Osteoblast (primary cell): ENCODE measurements at regions not wholly inside any gene's neighbourhood (a gene's known extent, or its start where the extent isn't known, plus 50 kb on each side); places are given as distances from the start of the nearest gene placed in this dataset.

ENCODE experiments used
- DNase-seq: peaks from one replicate; pipeline ENCODE4 v3.0.0; 2011; ENCODE audit warnings: low spot score, mixed read lengths; ENCODE audit not compliant: insufficient read length; ENCODE audit errors: missing footprints
- H2AFZ ChIP-seq: 2 replicates; pipeline ENCODE4 v1.6.0; 2011; ENCODE audit warnings: mild to moderate bottlenecking, low read length
- H3K27ac ChIP-seq: 2 replicates; pipeline ENCODE4 v1.5.1; 2011; ENCODE audit warnings: mild to moderate bottlenecking, low read depth, low read length, moderate library complexity
- H3K27me3 ChIP-seq: 2 replicates; pipeline ENCODE4 v1.6.0; 2012; ENCODE audit warnings: mild to moderate bottlenecking, control low read depth, inconsistent platforms, low read length, moderate library complexity; ENCODE audit not compliant: insufficient read depth
- H3K36me3 ChIP-seq: 2 replicates; pipeline ENCODE4 v1.5.1; 2011; ENCODE audit warnings: mild to moderate bottlenecking, low read length, control low read depth, moderate library complexity; ENCODE audit not compliant: insufficient read depth
- H3K4me1 ChIP-seq: 2 replicates; pipeline ENCODE4 v1.5.1; 2011; ENCODE audit warnings: mild to moderate bottlenecking, low read length, control low read depth, moderate library complexity; ENCODE audit not compliant: insufficient read depth
- H3K4me2 ChIP-seq: 2 replicates; pipeline ENCODE4 v1.6.0; 2011; ENCODE audit warnings: mild to moderate bottlenecking, low read length; ENCODE audit not compliant: insufficient read depth
- H3K4me3 ChIP-seq: fragments of 200-600 bp; sonication (generic); 3 replicates; pipeline ENCODE4 v1.5.1; 2012; ENCODE audit warnings: mild to moderate bottlenecking, low read length, inconsistent platforms; ENCODE audit not compliant: insufficient read depth
- H3K79me2 ChIP-seq: 2 replicates; pipeline ENCODE4 v1.6.0; 2012; ENCODE audit warnings: mild to moderate bottlenecking, low read length, control low read depth, inconsistent platforms; ENCODE audit not compliant: insufficient read depth
- H3K9me3 ChIP-seq: 2 replicates; pipeline ENCODE4 v1.5.1; 2011; ENCODE audit warnings: low read depth, low read length, control low read depth
- H4K20me1 ChIP-seq: 2 replicates; pipeline ENCODE4 v1.6.0; 2012; ENCODE audit warnings: mild to moderate bottlenecking, low read length, control low read depth; ENCODE audit not compliant: insufficient read depth
- CTCF ChIP-seq: IDR thresholded peaks from 2 replicates; pipeline ENCODE4 v1.5.1; 2011; ENCODE audit warnings: mild to moderate bottlenecking, low read depth, low read length, moderate library complexity; ENCODE audit errors: extremely low read depth

DNA sequence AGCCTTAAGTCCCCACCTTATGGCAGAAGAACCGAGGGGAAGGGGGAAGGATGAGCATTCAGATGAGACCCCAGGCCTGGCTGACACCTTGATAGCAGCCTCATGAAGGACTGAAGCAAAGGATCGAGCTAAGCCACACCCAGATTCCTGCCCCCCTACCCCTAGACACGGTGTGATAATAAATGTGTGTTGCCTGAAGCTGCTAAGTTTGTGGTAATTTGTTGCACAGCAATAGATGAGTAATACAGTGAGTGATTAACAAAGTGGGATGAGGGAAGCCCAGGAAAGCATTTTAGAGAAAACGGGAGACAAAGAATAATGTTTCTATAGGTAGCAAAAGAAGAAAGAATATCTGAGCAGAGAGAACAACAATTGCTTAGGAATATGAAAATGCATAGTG, 404.2 kb downstream of the MID1IP1 start:
- TF ChIP-seq CTCF, result no peak
- peaks cover 57% of the 10 kb centered on the region for H3K27me3 ChIP-seq
- no peak for DNase-seq
- no peak overlapping the region for H3K4me2 ChIP-seq
- no peaks in the 10 kb centered on the region for H3K36me3 ChIP-seq
- no peaks in the 10 kb centered on the region for H3K79me2 ChIP-seq
- no peak overlapping the region for H3K4me3 ChIP-seq
- H3K4me1 ChIP-seq, result no peaks in the 10 kb centered on the region
- H3K9me3 ChIP-seq, result no peaks in the 10 kb centered on the region
- no peaks in the 10 kb centered on the region for H4K20me1 ChIP-seq
- H3K27ac ChIP-seq, result no peak overlapping the region
- H2AFZ ChIP-seq, result no peak overlapping the region

GRCh38 chrX:39206399-39207145, 405.3 kb downstream of the MID1IP1 start:
- TF ChIP-seq CTCF, result no peak

GRCh38 chrX:39211501-39211900, 410.2 kb downstream of the MID1IP1 start:
- no peak overlapping the region for H3K4me2 ChIP-seq
- no peaks in the 10 kb centered on the region for H4K20me1 ChIP-seq
- no peaks in the 10 kb centered on the region for H3K4me1 ChIP-seq
- no peak overlapping the region for H2AFZ ChIP-seq
- no peaks in the 10 kb centered on the region for H3K36me3 ChIP-seq
- H3K4me3 ChIP-seq, result no peak overlapping the region
- no peak overlapping the region for H3K27ac ChIP-seq
- H3K27me3 ChIP-seq, result peaks cover 44% of the 10 kb centered on the region
- no peaks in the 10 kb centered on the region for H3K9me3 ChIP-seq
- DNase-seq, result no peak
- TF ChIP-seq CTCF, result no peak
- no peaks in the 10 kb centered on the region for H3K79me2 ChIP-seq

More at GRCh38 chrX:39206399-39207145, 405.3 kb downstream of the MID1IP1 start:
- Histone ChIP-seq H3K27ac (no peak overlapping the region), H3K27me3 (peaks cover 62% of the 10 kb centered on the region), H4K20me1 (no peaks in the 10 kb centered on the region), H3K4me3 (no peak overlapping the region), H3K79me2 (no peaks in the 10 kb centered on the region), H3K4me2 (no peak overlapping the region), H2AFZ (no peak overlapping the region), H3K4me1 (no peaks in the 10 kb centered on the region), H3K36me3 (no peaks in the 10 kb centered on the region), H3K9me3 (no peaks in the 10 kb centered on the region)
- DNase-seq, result no peak

DNA sequence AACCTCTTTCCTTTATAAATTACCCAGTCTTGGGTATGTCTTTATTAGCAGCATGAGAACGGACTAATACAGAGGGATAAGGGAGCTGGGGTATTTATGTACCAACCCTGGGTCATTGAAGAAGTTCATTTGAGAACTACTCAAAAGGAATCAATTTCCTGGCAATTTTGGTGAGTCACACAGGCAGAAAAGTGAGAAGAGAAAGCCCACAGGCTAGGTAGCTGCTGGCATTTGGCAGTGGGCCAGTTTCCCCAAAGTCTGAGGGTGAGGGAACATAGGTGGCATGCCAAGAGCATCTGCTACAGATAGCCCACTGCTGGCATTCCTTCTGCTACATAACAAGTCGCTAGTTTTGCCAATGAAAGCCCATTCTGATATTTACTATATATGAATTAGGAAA, 411.2 kb downstream of the MID1IP1 start:
- H3K4me2 ChIP-seq, result no peak overlapping the region
- H4K20me1 ChIP-seq, result no peaks in the 10 kb centered on the region
- TF ChIP-seq CTCF, result no peak
- H3K4me1 ChIP-seq, result no peaks in the 10 kb centered on the region
- H3K27me3 ChIP-seq, result peaks cover 39% of the 10 kb centered on the region
- no peak for DNase-seq
- H2AFZ ChIP-seq, result no peak overlapping the region
- no peak overlapping the region for H3K27ac ChIP-seq
- H3K9me3 ChIP-seq, result no peaks in the 10 kb centered on the region
- no peaks in the 10 kb centered on the region for H3K79me2 ChIP-seq
- H3K36me3 ChIP-seq, result no peaks in the 10 kb centered on the region
- no peak overlapping the region for H3K4me3 ChIP-seq
